ENCODE measurements at regions not wholly inside any gene's neighbourhood (a gene's known extent, or its start where the extent isn't known, plus 50 kb on each side); places are given as distances from the start of the nearest gene placed in this dataset.

DNA sequence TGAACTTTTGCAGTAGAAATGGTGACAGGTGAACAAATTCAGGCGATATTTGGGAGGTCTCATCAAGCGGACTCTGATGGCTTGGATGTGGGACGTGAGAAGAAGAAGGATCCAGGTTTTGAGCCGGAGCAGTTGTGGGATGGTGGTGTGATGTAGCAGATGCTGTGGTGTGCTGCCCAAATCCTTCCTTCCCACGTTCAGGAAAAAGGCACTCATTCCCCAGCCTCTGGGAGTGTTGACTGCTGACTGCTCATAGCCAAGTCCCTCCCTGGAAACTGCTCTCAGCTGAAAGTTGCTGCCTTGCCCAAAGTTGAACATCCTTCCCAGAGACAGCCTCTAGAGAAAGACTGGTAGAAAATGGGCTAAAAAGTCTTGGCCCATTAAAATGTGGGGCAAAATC lies 890.3 kb upstream of the ACVR2A start:
- TF ChIP-seq EZH2 (IDR thresholded peaks at IDR 0.05; ENCODE audit: low read depth): no peak
- TF ChIP-seq, protein P1, sequence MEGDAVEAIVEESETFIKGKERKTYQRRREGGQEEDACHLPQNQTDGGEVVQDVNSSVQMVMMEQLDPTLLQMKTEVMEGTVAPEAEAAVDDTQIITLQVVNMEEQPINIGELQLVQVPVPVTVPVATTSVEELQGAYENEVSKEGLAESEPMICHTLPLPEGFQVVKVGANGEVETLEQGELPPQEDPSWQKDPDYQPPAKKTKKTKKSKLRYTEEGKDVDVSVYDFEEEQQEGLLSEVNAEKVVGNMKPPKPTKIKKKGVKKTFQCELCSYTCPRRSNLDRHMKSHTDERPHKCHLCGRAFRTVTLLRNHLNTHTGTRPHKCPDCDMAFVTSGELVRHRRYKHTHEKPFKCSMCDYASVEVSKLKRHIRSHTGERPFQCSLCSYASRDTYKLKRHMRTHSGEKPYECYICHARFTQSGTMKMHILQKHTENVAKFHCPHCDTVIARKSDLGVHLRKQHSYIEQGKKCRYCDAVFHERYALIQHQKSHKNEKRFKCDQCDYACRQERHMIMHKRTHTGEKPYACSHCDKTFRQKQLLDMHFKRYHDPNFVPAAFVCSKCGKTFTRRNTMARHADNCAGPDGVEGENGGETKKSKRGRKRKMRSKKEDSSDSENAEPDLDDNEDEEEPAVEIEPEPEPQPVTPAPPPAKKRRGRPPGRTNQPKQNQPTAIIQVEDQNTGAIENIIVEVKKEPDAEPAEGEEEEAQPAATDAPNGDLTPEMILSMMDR (conservative IDR thresholded peaks at IDR 0.05): no peak
